ENCODE measurements at regions not wholly inside any gene's neighbourhood (a gene's known extent, or its start where the extent isn't known, plus 50 kb on each side); places are given as distances from the start of the nearest gene placed in this dataset.

DNA sequence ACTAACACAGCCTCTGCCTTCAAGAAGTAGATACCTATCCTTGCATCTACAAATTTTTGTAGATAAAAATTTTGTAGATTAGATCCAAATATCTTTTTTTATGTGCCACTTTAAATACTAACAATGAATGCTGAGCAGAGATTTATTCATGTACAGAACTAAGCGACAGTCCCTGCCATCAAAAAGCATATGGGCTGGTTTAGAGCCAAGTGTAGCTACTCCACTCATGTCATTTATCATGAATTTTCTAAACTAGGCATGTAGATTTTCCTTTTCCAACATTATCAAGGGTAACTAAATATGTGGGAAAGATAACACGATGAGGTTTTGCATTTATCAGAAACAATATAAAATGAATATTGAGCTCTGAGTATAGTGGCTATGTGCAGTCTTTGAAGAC is 857.5 kb downstream of the XPNPEP1 start:
- TF ChIP-seq, protein P1, sequence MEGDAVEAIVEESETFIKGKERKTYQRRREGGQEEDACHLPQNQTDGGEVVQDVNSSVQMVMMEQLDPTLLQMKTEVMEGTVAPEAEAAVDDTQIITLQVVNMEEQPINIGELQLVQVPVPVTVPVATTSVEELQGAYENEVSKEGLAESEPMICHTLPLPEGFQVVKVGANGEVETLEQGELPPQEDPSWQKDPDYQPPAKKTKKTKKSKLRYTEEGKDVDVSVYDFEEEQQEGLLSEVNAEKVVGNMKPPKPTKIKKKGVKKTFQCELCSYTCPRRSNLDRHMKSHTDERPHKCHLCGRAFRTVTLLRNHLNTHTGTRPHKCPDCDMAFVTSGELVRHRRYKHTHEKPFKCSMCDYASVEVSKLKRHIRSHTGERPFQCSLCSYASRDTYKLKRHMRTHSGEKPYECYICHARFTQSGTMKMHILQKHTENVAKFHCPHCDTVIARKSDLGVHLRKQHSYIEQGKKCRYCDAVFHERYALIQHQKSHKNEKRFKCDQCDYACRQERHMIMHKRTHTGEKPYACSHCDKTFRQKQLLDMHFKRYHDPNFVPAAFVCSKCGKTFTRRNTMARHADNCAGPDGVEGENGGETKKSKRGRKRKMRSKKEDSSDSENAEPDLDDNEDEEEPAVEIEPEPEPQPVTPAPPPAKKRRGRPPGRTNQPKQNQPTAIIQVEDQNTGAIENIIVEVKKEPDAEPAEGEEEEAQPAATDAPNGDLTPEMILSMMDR (conservative IDR thresholded peaks at IDR 0.05; ENCODE audit: low read depth in 2 of 2): no peak
- TF ChIP-seq EZH2phosphoT487 (IDR thresholded peaks at IDR 0.05; ENCODE audit: unreplicated experiment): no peak

Measured in GM23338 (cell line).